ENCODE measurements at regions not wholly inside any gene's neighbourhood (a gene's known extent, or its start where the extent isn't known, plus 50 kb on each side); places are given as distances from the start of the nearest gene placed in this dataset.
A peak's percentile ranks its signal among the peaks of the same experiment; 100 is the strongest.

GRCh38 chr17:31702041-31702440, 157.0 kb downstream of the COPRS start:
- no peak overlapping the region for H3K9ac ChIP-seq (ENCODE audit: insufficient read depth in 1 of 2, low read depth in 2 of 2, low read length in 2 of 2)
- H3K9me3 ChIP-seq (replicated peaks; ENCODE audit: control insufficient read depth, insufficient read depth, low read depth, low read length) = no peaks in the 10 kb centered on the region
- no TSS peak for BruUV-seq (replicated peaks)
- no peaks in the 10 kb centered on the region for H3K9me1 ChIP-seq (ENCODE audit: control insufficient read depth, insufficient read depth, low read length)
- in situ Hi-C loops (cut with MboI) = no loop called here
- no peak overlapping the region for H3K27ac ChIP-seq (ENCODE audit: extremely low read depth, low read depth, low read length)
- H2AFZ ChIP-seq (ENCODE audit: low read depth, low read length) = no peak overlapping the region
- H3K79me2 ChIP-seq (ENCODE audit: control insufficient read depth, insufficient read depth, low read length) = no peaks in the 10 kb centered on the region
- peaks cover 8 to 15% of the 10 kb centered on the region in 2 experiments; a peak in 4 of 5 replicates for H3K27me3 ChIP-seq (ENCODE audit: control insufficient read depth in 2 of 2, insufficient read depth in 2 of 2, low read length in 2 of 2)
- H3K4me2 ChIP-seq (ENCODE audit: insufficient read depth, low read length) = no peak overlapping the region
- CTCF ChIA-PET (ENCODE audit: low intra/inter-chr PET ratio) = no interaction called here
- WGBS (ENCODE audit: insufficient coverage, low coverage, missing lambda C conversion rate) = 0% methylated on average over 3 of the region's 3 CpGs
- TF ChIP-seq HNRNPK (IDR thresholded peaks at IDR 0.05; ENCODE audit: low read depth, low read length, poor library complexity, severe bottlenecking) (no peak), MEF2D (tag; conservative IDR thresholded peaks at IDR 0.05; ENCODE audit: low read depth) (no peak), VEZF1 (CRISPR knock-in tag; IDR thresholded peaks at IDR 0.05) (peak; percentile 29; the same call in 1 of the 2 replicates)
- ATAC-seq = no peak
- POLR2A ChIA-PET = no interaction called here
- no peak for FAIRE-seq
- no peaks in the 10 kb centered on the region for H3K36me3 ChIP-seq (ENCODE audit: control insufficient read depth, insufficient read depth, low read length)
- no peaks in the 10 kb centered on the region for H4K20me1 ChIP-seq (replicated peaks; ENCODE audit: control insufficient read depth, insufficient read depth, low read length)
- H3K4me1 ChIP-seq (replicated peaks in 1 of 2; ENCODE audit: control insufficient read depth in 2 of 2, insufficient read depth in 2 of 2, low read length in 2 of 2) = no peaks in the 10 kb centered on the region
- DNase-seq (ENCODE audit: extremely low read depth in 1 of 4, low spot score in 3 of 4) = no peak
- H3K4me3 ChIP-seq = no peak overlapping the region
- intact Hi-C loops (cut with micrococcal nuclease) = no loop called here

- Histone ChIP-seq H4K20me1 (replicated peaks; ENCODE audit: control insufficient read depth, insufficient read depth, low read length) (no peaks in the 10 kb centered on the region), H3K9me3 (replicated peaks; ENCODE audit: control insufficient read depth, insufficient read depth, low read depth, low read length) (no peaks in the 10 kb centered on the region), H3K79me2 (ENCODE audit: control insufficient read depth, insufficient read depth, low read length) (no peaks in the 10 kb centered on the region), H2AFZ (ENCODE audit: low read depth, low read length) (no peak overlapping the region), H3K9ac (ENCODE audit: insufficient read depth in 1 of 2, low read depth in 2 of 2, low read length in 2 of 2) (no peak overlapping the region), H3K36me3 (ENCODE audit: control insufficient read depth, insufficient read depth, low read length) (no peaks in the 10 kb centered on the region), H3K4me1 (replicated peaks in 1 of 2; ENCODE audit: control insufficient read depth in 2 of 2, insufficient read depth in 2 of 2, low read length in 2 of 2) (no peaks in the 10 kb centered on the region), H3K27me3 (ENCODE audit: control insufficient read depth in 2 of 2, insufficient read depth in 2 of 2, low read length in 2 of 2) (peaks cover 14 to 25% of the 10 kb centered on the region in 2 experiments; a peak in 4 of 5 replicates), H3K4me3 (no peak overlapping the region), H3K4me2 (ENCODE audit: insufficient read depth, low read length) (no peak overlapping the region), H3K9me1 (ENCODE audit: control insufficient read depth, insufficient read depth, low read length) (no peaks in the 10 kb centered on the region), H3K27ac (ENCODE audit: extremely low read depth, low read depth, low read length) (no peak overlapping the region)
- POLR2A ChIA-PET = no interaction called here
- no peak for ATAC-seq
- intact Hi-C loops (cut with micrococcal nuclease) (no loop called here), in situ Hi-C loops (cut with MboI) (no loop called here)
- WGBS (ENCODE audit: insufficient coverage, low coverage, missing lambda C conversion rate) = 0% methylated on average over 1 of the region's 1 CpG
- CTCF ChIA-PET (ENCODE audit: low intra/inter-chr PET ratio) = no interaction called here
- FAIRE-seq = no peak
- no peak for DNase-seq (ENCODE audit: extremely low read depth in 1 of 4, low spot score in 3 of 4)
- no TSS peak for BruUV-seq (replicated peaks)
- TF ChIP-seq CBFA2T2 (conservative IDR thresholded peaks at IDR 0.05) (no peak), ZNF324 (CRISPR knock-in tag; IDR thresholded peaks at IDR 0.05) (no peak), SRF (CRISPR knock-in tag; IDR thresholded peaks at IDR 0.05) (no peak), ZBTB11 (CRISPR knock-in tag; IDR thresholded peaks at IDR 0.05) (no peak), TRIM24 (IDR thresholded peaks at IDR 0.05) (no peak), ZNF253 (CRISPR knock-in tag; conservative IDR thresholded peaks at IDR 0.05) (no peak), HDAC6 (IDR thresholded peaks at IDR 0.05; ENCODE audit: low read depth, low read length) (no peak), OTX1 (CRISPR knock-in tag; IDR thresholded peaks at IDR 0.05) (no peak), HDAC8 (tag; IDR thresholded peaks at IDR 0.05) (no peak)
These were observed 158.1 kb downstream of the COPRS start for GRCh38 chr17:31700973-31701372.
